ENCODE measurements at regions not wholly inside any gene's neighbourhood (a gene's known extent, or its start where the extent isn't known, plus 50 kb on each side); places are given as distances from the start of the nearest gene placed in this dataset.
"Not testable (repeated sequence)": the region's sequence is repeated elsewhere in the genome, so short reads cannot be mapped to it uniquely, and the experiment has no call there.

- no peak for DNase-seq
Observed at GRCh38 chrX:63458981-63459380, 107.8 kb upstream of the SPIN4 start.

- no peak for DNase-seq
Observed at GRCh38 chrX:63453571-63453970, 102.4 kb upstream of the SPIN4 start.

- no peak for DNase-seq
Observed at GRCh38 chrX:63441717-63442116, 90.6 kb upstream of the SPIN4 start.

GRCh38 chrX:63439580-63439979, 88.4 kb upstream of the SPIN4 start:
- no peak for DNase-seq

GRCh38 chrX:63436865-63437264, 85.7 kb upstream of the SPIN4 start:
- DNase-seq: no peak

- DNase-seq: no peak
Observed at GRCh38 chrX:63434665-63435064, 83.5 kb upstream of the SPIN4 start.

GRCh38 chrX:63434206-63434605, 83.1 kb upstream of the SPIN4 start:
- no peak for DNase-seq

- DNase-seq: no peak
Observed at GRCh38 chrX:63430026-63430425, 78.9 kb upstream of the SPIN4 start.

GRCh38 chrX:63428348-63428747, 77.2 kb upstream of the SPIN4 start:
- DNase-seq: no peak

- no peak for DNase-seq
Observed at GRCh38 chrX:63426519-63426918, 75.4 kb upstream of the SPIN4 start.

GRCh38 chrX:63424063-63424462, 72.9 kb upstream of the SPIN4 start:
- no peak for DNase-seq

GRCh38 chrX:63421411-63421810, 70.3 kb upstream of the SPIN4 start:
- DNase-seq: no peak

GRCh38 chrX:63418211-63418610, 67.1 kb upstream of the SPIN4 start:
- DNase-seq: no peak

GRCh38 chrX:63417649-63418048, 66.5 kb upstream of the SPIN4 start:
- no peak for DNase-seq

- not testable (repeated sequence) for DNase-seq
Observed at GRCh38 chrX:63409934-63410333, 58.8 kb upstream of the SPIN4 start.

GRCh38 chrX:63408050-63408449, 56.9 kb upstream of the SPIN4 start:
- no peak for DNase-seq

- no peak for DNase-seq
Observed at GRCh38 chrX:63404332-63404731, 53.2 kb upstream of the SPIN4 start.

- no peak for DNase-seq
Observed at GRCh38 chrX:63402106-63402505, 51.0 kb upstream of the SPIN4 start.
